H1 (cell line): ENCODE measurements at regions not wholly inside any gene's neighbourhood (a gene's known extent, or its start where the extent isn't known, plus 50 kb on each side); places are given as distances from the start of the nearest gene placed in this dataset.

Experiments
- CTCF ChIA-PET: fragments of 300-600 bp; sonication (Branson Sonifier 250); formaldehyde crosslinking; loops from one replicate; lab custom pipeline; 2021; ENCODE audit not compliant: partially characterized antibody; lab: Charles Lee
- POLR2A ChIA-PET: fragments of 300-600 bp; sonication (Branson Sonifier 250); formaldehyde crosslinking; loops from one replicate; lab custom pipeline; 2021; ENCODE audit warnings: inconsistent platforms; ENCODE audit not compliant: partially characterized antibody; lab: Charles Lee
- DNase-seq, 2 experiments: peaks; one replicate each; pipeline versions ENCODE4 v3.0.0 to v3.0.0-alpha.2; 2010 to 2022; ENCODE audit warnings: low spot score in 2 of 2, low read depth in 1 of 2, mixed read lengths in 1 of 2
- FAIRE-seq: peaks from 2 replicates; lab custom pipeline; 2011; peaks lifted over from hg19 to GRCh38; lab: Jason Lieb, UNC
- H2AFZ ChIP-seq: 2 replicates; pipeline ENCODE4 v1.8.1; 2012; ENCODE audit warnings: low read length, inconsistent platforms
- H2AK5ac ChIP-seq: 2 replicates; pipeline ENCODE4 v1.6.1; 2013; ENCODE audit warnings: low read depth, low read length
- H2BK120ac ChIP-seq: replicated peaks from 2 replicates; pipeline ENCODE3; 2013; ENCODE audit warnings: low read depth, low read length, inconsistent platforms
- H2BK12ac ChIP-seq: 2 replicates; pipeline ENCODE4 v1.6.1; 2013; ENCODE audit warnings: low read depth, low read length
- H2BK15ac ChIP-seq: 2 replicates; pipeline ENCODE4 v1.6.1; 2013; ENCODE audit warnings: low read length
- H2BK20ac ChIP-seq: 2 replicates; pipeline ENCODE4 v1.6.1; 2013; ENCODE audit warnings: low read length
- H2BK5ac ChIP-seq: 2 replicates; pipeline ENCODE4 v1.6.1; 2013; ENCODE audit warnings: low read depth, low read length
- H3K14ac ChIP-seq: 2 replicates; pipeline ENCODE4 v1.6.1; 2013; ENCODE audit warnings: inconsistent platforms; ENCODE audit not compliant: insufficient read length
- H3K18ac ChIP-seq: 2 replicates; pipeline ENCODE4 v1.6.1; 2013; ENCODE audit warnings: low read length; ENCODE audit errors: extremely low read depth
- H3K23ac ChIP-seq: 2 replicates; pipeline ENCODE4 v1.6.1; 2013; ENCODE audit warnings: inconsistent platforms; ENCODE audit not compliant: insufficient read length
- H3K23me2 ChIP-seq: 2 replicates; pipeline ENCODE4 v1.6.1; 2013; ENCODE audit warnings: low read depth, low read length
- H3K27ac ChIP-seq: 2 replicates; pipeline ENCODE4 v1.6.1; 2011; ENCODE audit warnings: low read depth, low read length, inconsistent platforms
- H3K27me3 ChIP-seq, 4 experiments: replicated peaks in 1 of 4; 1 replicate in 1 of 4; 2 replicates in 3 of 4; pipeline versions ENCODE4 v1.6.1 to v1.8.1; 2011 to 2013; ENCODE audit warnings: low read length in 3 of 4, mild to moderate bottlenecking in 3 of 4, inconsistent platforms in 2 of 4, mixed read lengths in 2 of 4, moderate library complexity in 1 of 4; ENCODE audit not compliant: control insufficient read depth in 3 of 4, insufficient read depth in 3 of 4; ENCODE audit errors: extremely low read depth in 1 of 4
- H3K36me3 ChIP-seq, 4 experiments: 2 replicates each; pipeline versions ENCODE4 v1.6.1 to v1.8.1; 2011 to 2013; ENCODE audit warnings: mild to moderate bottlenecking in 4 of 4, low read length in 3 of 4, moderate library complexity in 2 of 4, control low read depth in 1 of 4, inconsistent platforms in 1 of 4; ENCODE audit not compliant: insufficient read depth in 4 of 4, control insufficient read depth in 2 of 4
- H3K4ac ChIP-seq: replicated peaks from 2 replicates; pipeline ENCODE3; 2013; ENCODE audit warnings: low read length, low read depth, mixed read lengths, inconsistent platforms; ENCODE audit not compliant: insufficient read length
- H3K4me1 ChIP-seq, 4 experiments: replicated peaks in 1 of 4; 1 replicate in 1 of 4; 2 replicates in 3 of 4; pipeline versions ENCODE4 v1.6.1 to v1.8.1; 2011 to 2013; ENCODE audit warnings: low read length in 3 of 4, inconsistent platforms in 2 of 4, mixed read lengths in 1 of 4; ENCODE audit not compliant: insufficient read depth in 4 of 4, control insufficient read depth in 3 of 4
- H3K4me2 ChIP-seq, 2 experiments: 2 replicates each; pipeline versions ENCODE4 v1.6.1 to v1.8.1; 2011 to 2013; ENCODE audit warnings: low read depth in 2 of 2, low read length in 2 of 2, control low read depth in 1 of 2, inconsistent platforms in 1 of 2, mild to moderate bottlenecking in 1 of 2; ENCODE audit not compliant: insufficient read depth in 1 of 2
- H3K4me3 ChIP-seq, 4 experiments: fragments of 200-600, 300-600 bp in 1 of 4; sonication (generic), shearing (Covaris generic), sonication (Bioruptor Twin) in 1 of 4; 2 replicates each; pipeline versions ENCODE4 v1.5.1 to v1.8.1; 2011 to 2016; ENCODE audit warnings: low read length in 4 of 4, low read depth in 3 of 4, control low read depth in 2 of 4, inconsistent platforms in 2 of 4, mild to moderate bottlenecking in 2 of 4, mixed read lengths in 1 of 4, moderate library complexity in 1 of 4; ENCODE audit not compliant: insufficient read depth in 2 of 4; ENCODE audit errors: extremely low read depth in 1 of 4
- H3K56ac ChIP-seq: replicated peaks from 2 replicates; pipeline ENCODE3; 2013; ENCODE audit warnings: low read depth, mild to moderate bottlenecking, mixed read lengths, low read length, inconsistent platforms; ENCODE audit not compliant: insufficient read length
- H3K79me1 ChIP-seq: 2 replicates; pipeline ENCODE4 v1.6.1; 2013; ENCODE audit warnings: low read depth, low read length, control low read depth
- H3K79me2 ChIP-seq, 2 experiments: 2 replicates each; pipeline versions ENCODE4 v1.6.1 to v1.8.1; 2012 to 2013; ENCODE audit warnings: low read length in 2 of 2, mild to moderate bottlenecking in 2 of 2, inconsistent platforms in 1 of 2; ENCODE audit not compliant: insufficient read depth in 2 of 2, control insufficient read depth in 1 of 2
- H3K9ac ChIP-seq, 4 experiments: replicated peaks in 1 of 4; 1 replicate in 1 of 4; 2 replicates in 3 of 4; pipeline versions ENCODE4 v1.6.1 to v1.8.1; 2011 to 2013; ENCODE audit warnings: low read depth in 3 of 4, low read length in 3 of 4, control low read depth in 2 of 4, mild to moderate bottlenecking in 2 of 4, moderate library complexity in 2 of 4, inconsistent platforms in 1 of 4; ENCODE audit errors: extremely low read depth in 1 of 4
- H3K9me3 ChIP-seq, 2 experiments: 2 replicates each; pipeline versions ENCODE4 v1.6.1 to v1.8.1; 2012 to 2013; ENCODE audit warnings: mild to moderate bottlenecking in 2 of 2, moderate library complexity in 2 of 2, control low read depth in 1 of 2, inconsistent platforms in 1 of 2, low read depth in 1 of 2, low read length in 1 of 2, mixed read lengths in 1 of 2; ENCODE audit not compliant: insufficient read depth in 2 of 2
- H4K20me1 ChIP-seq, 2 experiments: replicated peaks in 1 of 2; 2 replicates each; pipeline versions ENCODE3 to v1.8.1; 2011 to 2013; ENCODE audit warnings: inconsistent platforms in 2 of 2, low read length in 2 of 2, mild to moderate bottlenecking in 1 of 2; ENCODE audit not compliant: insufficient read depth in 2 of 2, control insufficient read depth in 1 of 2
- H4K5ac ChIP-seq: 2 replicates; pipeline ENCODE4 v1.6.1; 2013; ENCODE audit warnings: low read length, low read depth, mixed read lengths, inconsistent platforms; ENCODE audit not compliant: insufficient read length
- H4K8ac ChIP-seq: 2 replicates; pipeline ENCODE4 v1.8.0; 2013; ENCODE audit warnings: mild to moderate bottlenecking, moderate library complexity, low read length, inconsistent platforms; ENCODE audit not compliant: insufficient read depth; ENCODE audit errors: extremely low read depth
- H4K91ac ChIP-seq: replicated peaks from 2 replicates; pipeline ENCODE3; 2013; ENCODE audit warnings: low read length, mixed read lengths, inconsistent platforms; ENCODE audit not compliant: insufficient read length
- ASH2L ChIP-seq: fragments of 200-600, 300-600 bp; sonication (generic); IDR thresholded peaks from one replicate; pipeline ENCODE4 v1.7.1; 2017; ENCODE audit warnings: low read length
- BRCA1 ChIP-seq: IDR thresholded peaks from 2 replicates; pipeline ENCODE4 v1.6.1; 2012; ENCODE audit warnings: low read depth, low read length, improper control_type of control experiment
- CHD1 ChIP-seq: IDR thresholded peaks from 2 replicates; pipeline ENCODE4 v1.6.1; 2012; ENCODE audit warnings: low read depth, low read length, improper control_type of control experiment
- EGR1 ChIP-seq: IDR thresholded peaks from 2 replicates; pipeline ENCODE4 v1.6.1; 2011; ENCODE audit warnings: low read depth, low read length, borderline replicate concordance
- EP300 ChIP-seq, 2 experiments: IDR thresholded peaks; 1 replicate in 1 of 2; 2 replicates in 1 of 2; pipeline ENCODE4 v1.6.1; 2011 to 2012; ENCODE audit warnings: low read depth in 2 of 2, low read length in 2 of 2, mild to moderate bottlenecking in 2 of 2, borderline replicate concordance in 1 of 2, inconsistent platforms in 1 of 2, moderate library complexity in 1 of 2
- HDAC2 ChIP-seq, 2 experiments: fragments of 300-600 bp in 1 of 2; sonication (generic) in 1 of 2; IDR thresholded peaks; 2 replicates each; pipeline ENCODE4 v1.6.1; 2011 to 2012; ENCODE audit warnings: low read depth in 2 of 2, low read length in 2 of 2, mild to moderate bottlenecking in 2 of 2, moderate library complexity in 2 of 2, borderline replicate concordance in 1 of 2, inconsistent platforms in 1 of 2
- HDAC6 ChIP-seq: IDR thresholded peaks from one replicate; pipeline ENCODE4 v1.7.1; 2012; ENCODE audit warnings: low read depth, mild to moderate bottlenecking, inconsistent platforms, low read length, moderate library complexity
- KDM1A ChIP-seq: fragments of 200-600, 300-600 bp; sonication (generic); IDR thresholded peaks from 2 replicates; pipeline ENCODE4 v1.7.1; 2016; ENCODE audit warnings: mild to moderate bottlenecking, low read length, borderline replicate concordance
- KDM5A ChIP-seq: fragments of 200-600 bp; IDR thresholded peaks from 2 replicates; pipeline ENCODE4 v1.7.1; 2012; ENCODE audit warnings: mild to moderate bottlenecking, low read length, inconsistent platforms, mixed read lengths
- NANOG ChIP-seq: IDR thresholded peaks from 2 replicates; pipeline ENCODE4 v1.6.1; 2011; ENCODE audit warnings: low read length, low read depth, mild to moderate bottlenecking, inconsistent platforms; ENCODE audit not compliant: insufficient read depth, poor library complexity, severe bottlenecking
- POU5F1 ChIP-seq: IDR thresholded peaks from 2 replicates; pipeline ENCODE4 v1.6.1; 2011; ENCODE audit warnings: low read depth, mild to moderate bottlenecking, low read length, moderate library complexity
- RAD21 ChIP-seq, 2 experiments: IDR thresholded peaks in 1 of 2; conservative IDR thresholded peaks in 1 of 2; 2 replicates each; pipeline ENCODE4 v1.6.1; 2011; ENCODE audit warnings: low read depth in 2 of 2, low read length in 2 of 2, improper control_type of control experiment in 1 of 2, inconsistent platforms in 1 of 2, mild to moderate bottlenecking in 1 of 2, moderate library complexity in 1 of 2
- SIN3A ChIP-seq, 2 experiments: IDR thresholded peaks in 1 of 2; conservative IDR thresholded peaks in 1 of 2; 2 replicates each; pipeline ENCODE4 v1.6.1; 2011 to 2012; ENCODE audit warnings: low read length in 2 of 2, improper control_type of control experiment in 1 of 2, low read depth in 1 of 2, mild to moderate bottlenecking in 1 of 2
- SIRT6 ChIP-seq: IDR thresholded peaks from one replicate; pipeline ENCODE4 v1.7.1; 2012; ENCODE audit warnings: low read length, inconsistent platforms
- SIX5 ChIP-seq: IDR thresholded peaks from 2 replicates; pipeline ENCODE4 v1.6.1; 2011; ENCODE audit warnings: mild to moderate bottlenecking, low read depth, low read length
- WGBS, 2 experiments: shearing (Covaris generic) in 1 of 2; methylation state at CpG; one replicate each; pipeline versions ENCODE4 v1.1.6 to v1.1.7; 2013 to 2015; ENCODE audit warnings: low lambda C conversion rate in 2 of 2, mixed read lengths in 2 of 2, inconsistent platforms in 1 of 2, low coverage in 1 of 2, missing lambda C conversion rate in 1 of 2; ENCODE audit not compliant: insufficient replicate concordance in 2 of 2, insufficient coverage in 1 of 2, insufficient read length in 1 of 2; ENCODE audit errors: extremely low coverage in 1 of 2, missing lambda C conversion rate in 1 of 2; 5-methylcytosine and 5-hydroxymethylcytosine counted together

DNA sequence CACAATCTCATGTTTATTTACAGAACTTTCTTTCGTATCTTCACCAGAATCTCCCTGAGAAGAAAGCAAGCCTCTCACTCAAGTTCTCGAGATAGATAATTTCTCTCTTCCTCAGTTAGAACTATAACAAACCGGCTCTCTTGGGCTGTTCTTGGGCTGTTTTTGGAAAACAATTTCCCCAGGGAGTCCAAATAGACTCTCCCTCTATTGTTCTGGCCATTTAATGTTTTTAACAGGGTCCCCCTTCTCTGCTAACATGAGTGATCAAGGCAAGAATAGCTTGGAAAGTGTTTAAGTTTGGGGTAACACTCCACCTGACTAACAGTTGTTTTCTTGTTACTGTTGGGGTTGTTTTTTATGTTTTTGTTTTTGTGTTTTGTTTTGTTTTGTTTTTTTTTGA lies 64.8 kb upstream of the UCN3 start:
- no peaks in the 10 kb centered on the region for H3K23me2 ChIP-seq
- WGBS, 2 experiments: 89% methylated on average over 3 of the region's 3 CpGs; no CpG with 5 or more reads in 1 of the 2 experiments
- H3K36me3 ChIP-seq: no peaks in the 10 kb centered on the region
- H2BK20ac ChIP-seq: no peak overlapping the region
- H3K56ac ChIP-seq: no peak overlapping the region
- no peak overlapping the region for H4K8ac ChIP-seq
- H3K23ac ChIP-seq: no peak overlapping the region
- POLR2A ChIA-PET: no interaction called here
- H3K4ac ChIP-seq: no peak overlapping the region
- no peak overlapping the region for H3K14ac ChIP-seq
- FAIRE-seq (no peak), DNase-seq (no peak)
- no peaks in the 10 kb centered on the region for H3K79me1 ChIP-seq
- H2AFZ ChIP-seq: no peak overlapping the region
- no peaks in the 10 kb centered on the region for H3K79me2 ChIP-seq
- no peaks in the 10 kb centered on the region for H3K4me1 ChIP-seq
- no peak overlapping the region for H2BK15ac ChIP-seq
- no peak overlapping the region for H4K5ac ChIP-seq
- no peak overlapping the region for H4K91ac ChIP-seq
- no peak overlapping the region for H3K27ac ChIP-seq
- no peak overlapping the region for H2BK5ac ChIP-seq
- H3K27me3 ChIP-seq: no peaks in the 10 kb centered on the region
- CTCF ChIA-PET: interaction anchor here (1.5 to 1.8 kb wide), 3 partner anchors 10 to 452 kb away, joined by 4 read pairs; no protein-coding TSS in a partner anchor
- H3K4me3 ChIP-seq: no peak overlapping the region
- no peak overlapping the region for H3K18ac ChIP-seq
- no peak overlapping the region for H2BK120ac ChIP-seq
- H4K20me1 ChIP-seq: no peaks in the 10 kb centered on the region
- no peak overlapping the region for H2AK5ac ChIP-seq
- H3K9me3 ChIP-seq: no peaks in the 10 kb centered on the region
- no peak overlapping the region for H3K4me2 ChIP-seq
- H3K9ac ChIP-seq: no peak overlapping the region
- no peak overlapping the region for H2BK12ac ChIP-seq
- TF ChIP-seq SIX5 (no peak), BRCA1 (no peak), POU5F1 (no peak), SIRT6 (no peak), EP300 (IDR thresholded peaks at IDR 0.05; ENCODE audit: borderline replicate concordance in 1 of 2, low read depth in 2 of 2, low read length in 2 of 2) (no peak), NANOG (no peak), CHD1 (no peak), HDAC2 (IDR thresholded peaks at IDR 0.05; ENCODE audit: borderline replicate concordance in 1 of 2, low read depth in 2 of 2, low read length in 2 of 2) (no peak), KDM1A (no peak), KDM5A (no peak), HDAC6 (no peak), RAD21 (IDR thresholded peaks at IDR 0.05 in 1 of 2, conservative IDR thresholded peaks at IDR 0.05 in 1 of 2; ENCODE audit: low read depth in 2 of 2, low read length in 2 of 2) (no peak), EGR1 (no peak), SIN3A (conservative IDR thresholded peaks at IDR 0.05 in 1 of 2, IDR thresholded peaks at IDR 0.05 in 1 of 2; ENCODE audit: low read depth in 1 of 2, low read length in 2 of 2) (no peak), ASH2L (no peak)
